BLaER1 treated with 17β-estradiol and CSF1 and Interleukin-3, amounts not matched to agents 10 nM and 100 nM (cell line): ENCODE measurements at regions not wholly inside any gene's neighbourhood (a gene's known extent, or its start where the extent isn't known, plus 50 kb on each side); places are given as distances from the start of the nearest gene placed in this dataset.

Experiments used
- H3K27ac ChIP-seq, 11 experiments: shearing (Covaris generic); formaldehyde crosslinking; 2 replicates each; pipeline ENCODE4 v1.8.1; 2022
- H3K27me3 ChIP-seq, 11 experiments: shearing (Covaris generic); formaldehyde crosslinking; 2 replicates each; pipeline ENCODE4 v1.8.1; 2022
- H3K36me3 ChIP-seq, 11 experiments: shearing (Covaris generic); formaldehyde crosslinking; 2 replicates each; pipeline ENCODE4 v1.8.1; 2022
- H3K4me1 ChIP-seq, 10 experiments: shearing (Covaris generic); formaldehyde crosslinking; 2 replicates each; pipeline ENCODE4 v1.8.1; 2022
- H3K4me2 ChIP-seq, 11 experiments: shearing (Covaris generic); formaldehyde crosslinking; 2 replicates each; pipeline ENCODE4 v1.8.1; 2022
- H3K4me3 ChIP-seq, 10 experiments: shearing (Covaris generic); formaldehyde crosslinking; 2 replicates each; pipeline ENCODE4 v1.8.1; 2022
- H3K9ac ChIP-seq, 11 experiments: shearing (Covaris generic); formaldehyde crosslinking; 2 replicates each; pipeline ENCODE4 v1.8.1; 2022
- H3K9me3 ChIP-seq, 11 experiments: shearing (Covaris generic); formaldehyde crosslinking; replicated peaks in 1 of 11; 2 replicates each; pipeline ENCODE4 v1.8.1; 2022
- H4K20me1 ChIP-seq, 11 experiments: shearing (Covaris generic); formaldehyde crosslinking; 2 replicates each; pipeline ENCODE4 v1.8.1; 2022
- Cebpa-rat ChIP-seq, 11 experiments: shearing (Covaris generic); IDR thresholded peaks; 2 replicates each; pipeline ENCODE4 v1.8.1; 2022

- H3K4me2 ChIP-seq, result peak overlapping the region in 8 of 11 experiments; percentile 8 to 90 (median 68); a peak in 15 of 22 replicates
- H3K4me1 ChIP-seq, result peaks cover 40 to 79% (median 63%) of the 10 kb centered on the region in 10 experiments
- TF ChIP-seq Cebpa-rat (IDR thresholded peaks at IDR 0.05), result no peak
- no peak overlapping the region for H3K9ac ChIP-seq
- H3K27ac ChIP-seq, result peak overlapping the region in 7 of 11 experiments; percentile 75 to 91 (median 85); a peak in 9 of 22 replicates
- no peaks in the 10 kb centered on the region for H3K36me3 ChIP-seq
- no peak overlapping the region for H3K4me3 ChIP-seq
- no peaks in the 10 kb centered on the region for H3K27me3 ChIP-seq
- peaks cover 0 to 19% (median 11%) of the 10 kb centered on the region in 11 experiments; a peak in 17 of 22 replicates for H3K9me3 ChIP-seq
- H4K20me1 ChIP-seq, result no peaks in the 10 kb centered on the region
These were observed 62.2 kb upstream of the MYCBP2 start for GRCh38 chr13:77388944-77389624.

- peak overlapping the region; percentile 18 to 91 (median 82); a peak in 21 of 22 replicates for H3K27ac ChIP-seq
- no peaks in the 10 kb centered on the region for H3K36me3 ChIP-seq
- no peak overlapping the region for H3K4me3 ChIP-seq
- peaks cover 35 to 65% (median 55%) of the 10 kb centered on the region in 10 experiments for H3K4me1 ChIP-seq
- peak in 1 of 11 experiments; percentile 17; a peak in 2 of 22 replicates for TF ChIP-seq Cebpa-rat (IDR thresholded peaks at IDR 0.05)
- H3K9ac ChIP-seq, result peak overlapping the region in 8 of 11 experiments; percentile 24 to 72 (median 43); a peak in 13 of 22 replicates
- no peaks in the 10 kb centered on the region for H4K20me1 ChIP-seq
- H3K27me3 ChIP-seq, result no peaks in the 10 kb centered on the region
- H3K4me2 ChIP-seq, result peak overlapping the region; percentile 49 to 90 (median 64)
- H3K9me3 ChIP-seq, result peaks cover 0 to 15% (median 8%) of the 10 kb centered on the region in 11 experiments; a peak in 14 of 22 replicates
These were observed 60.8 kb upstream of the MYCBP2 start for GRCh38 chr13:77387607-77388200.

- Histone ChIP-seq H3K9me3 (peaks cover 0 to 15% (median 8%) of the 10 kb centered on the region in 11 experiments; a peak in 14 of 22 replicates), H4K20me1 (no peaks in the 10 kb centered on the region), H3K9ac (peak overlapping the region in 8 of 11 experiments; percentile 46 to 72 (median 54); a peak in 17 of 22 replicates), H3K4me3 (peak overlapping the region in 2 of 10 experiments; percentile 13 to 18; a peak in 2 of 20 replicates), H3K4me2 (peak overlapping the region; percentile 49 to 90 (median 64)), H3K27me3 (no peaks in the 10 kb centered on the region), H3K4me1 (peaks cover 31 to 59% (median 51%) of the 10 kb centered on the region in 10 experiments), H3K27ac (peak overlapping the region; percentile 48 to 91 (median 82); a peak in 21 of 22 replicates), H3K36me3 (no peaks in the 10 kb centered on the region)
- TF ChIP-seq Cebpa-rat (IDR thresholded peaks at IDR 0.05), result peak in 1 of 11 experiments; percentile 63; a peak in 1 of 22 replicates
These were observed 60.1 kb upstream of the MYCBP2 start for GRCh38 chr13:77386880-77387606.

GRCh38 chr13:77386046-77386445, 59.2 kb upstream of the MYCBP2 start:
- H3K4me3 ChIP-seq, result no peak overlapping the region
- peak overlapping the region in 8 of 11 experiments; percentile 59 to 90 (median 71); a peak in 14 of 22 replicates for H3K4me2 ChIP-seq
- no peak for TF ChIP-seq Cebpa-rat (IDR thresholded peaks at IDR 0.05)
- peak overlapping the region in 7 of 11 experiments; percentile 81 to 91 (median 85); a peak in 15 of 22 replicates for H3K27ac ChIP-seq
- peaks cover 23 to 50% (median 42%) of the 10 kb centered on the region in 10 experiments for H3K4me1 ChIP-seq
- H3K9ac ChIP-seq, result 0 out of 22 replicates have a peak overlapping the region, but pooled peaks of 1 of the 11 experiments have one; percentile 72
- H3K27me3 ChIP-seq, result no peaks in the 10 kb centered on the region
- peaks cover 0 to 15% (median 8%) of the 10 kb centered on the region in 11 experiments; a peak in 14 of 22 replicates for H3K9me3 ChIP-seq
- H3K36me3 ChIP-seq, result no peaks in the 10 kb centered on the region
- no peaks in the 10 kb centered on the region for H4K20me1 ChIP-seq

- Histone ChIP-seq H3K9me3 (peaks cover 0 to 15% (median 8%) of the 10 kb centered on the region in 11 experiments; a peak in 14 of 22 replicates), H3K9ac (no peak overlapping the region), H3K36me3 (no peaks in the 10 kb centered on the region), H3K4me3 (no peak overlapping the region), H3K27me3 (no peaks in the 10 kb centered on the region), H3K4me2 (no peak overlapping the region), H3K4me1 (peaks cover 22 to 41% (median 36%) of the 10 kb centered on the region in 10 experiments), H3K27ac (no peak overlapping the region), H4K20me1 (no peaks in the 10 kb centered on the region)
- no peak for TF ChIP-seq Cebpa-rat (IDR thresholded peaks at IDR 0.05)
These were observed 58.1 kb upstream of the MYCBP2 start for GRCh38 chr13:77384999-77385398.

- H3K27ac ChIP-seq, result no peak overlapping the region
- H3K27me3 ChIP-seq, result no peaks in the 10 kb centered on the region
- TF ChIP-seq Cebpa-rat (IDR thresholded peaks at IDR 0.05), result no peak
- H4K20me1 ChIP-seq, result no peaks in the 10 kb centered on the region
- peaks cover 0 to 10% (median 10%) of the 10 kb centered on the region in 11 experiments; a peak in 15 of 22 replicates for H3K9me3 ChIP-seq
- no peak overlapping the region for H3K9ac ChIP-seq
- H3K4me3 ChIP-seq, result no peak overlapping the region
- H3K36me3 ChIP-seq, result no peaks in the 10 kb centered on the region
- peaks cover 16 to 26% (median 22%) of the 10 kb centered on the region in 10 experiments for H3K4me1 ChIP-seq
- no peak overlapping the region for H3K4me2 ChIP-seq
These were observed 56.2 kb upstream of the MYCBP2 start for GRCh38 chr13:77383097-77383496.

GRCh38 chr13:77381059-77381458, 54.2 kb upstream of the MYCBP2 start:
- H4K20me1 ChIP-seq, result no peaks in the 10 kb centered on the region
- H3K9me3 ChIP-seq, result peaks cover 0 to 13% (median 11%) of the 10 kb centered on the region in 11 experiments; a peak in 15 of 22 replicates
- H3K4me1 ChIP-seq, result peaks cover 14 to 26% (median 18%) of the 10 kb centered on the region in 10 experiments
- H3K36me3 ChIP-seq, result no peaks in the 10 kb centered on the region
- H3K4me3 ChIP-seq, result no peak overlapping the region
- H3K4me2 ChIP-seq, result no peak overlapping the region
- H3K9ac ChIP-seq, result no peak overlapping the region
- TF ChIP-seq Cebpa-rat (IDR thresholded peaks at IDR 0.05), result no peak
- H3K27ac ChIP-seq, result no peak overlapping the region
- H3K27me3 ChIP-seq, result no peaks in the 10 kb centered on the region

- H4K20me1 ChIP-seq, result no peaks in the 10 kb centered on the region
- no peak overlapping the region for H3K9ac ChIP-seq
- no peak for TF ChIP-seq Cebpa-rat (IDR thresholded peaks at IDR 0.05)
- no peak overlapping the region for H3K4me2 ChIP-seq
- H3K4me3 ChIP-seq, result no peak overlapping the region
- H3K36me3 ChIP-seq, result no peaks in the 10 kb centered on the region
- H3K27me3 ChIP-seq, result no peaks in the 10 kb centered on the region
- H3K9me3 ChIP-seq, result peaks cover 0 to 10% (median 6%) of the 10 kb centered on the region in 11 experiments; a peak in 6 of 22 replicates
- H3K27ac ChIP-seq, result no peak overlapping the region
- peaks cover 12 to 28% (median 20%) of the 10 kb centered on the region in 10 experiments for H3K4me1 ChIP-seq
These were observed 52.6 kb upstream of the MYCBP2 start for GRCh38 chr13:77379508-77379907.
